GM23248 (cell line): ENCODE measurements at regions not wholly inside any gene's neighbourhood (a gene's known extent, or its start where the extent isn't known, plus 50 kb on each side); places are given as distances from the start of the nearest gene placed in this dataset.

Experiments
- EZH2 ChIP-seq: fragments of 200-600 bp; sonication (generic); IDR thresholded peaks from 2 replicates; pipeline ENCODE4 v1.6.1; 2018; ENCODE audit warnings: antibody characterized with exemption, mild to moderate bottlenecking; ENCODE audit not compliant: insufficient read depth, poor library complexity, severe bottlenecking
- EZH2phosphoT487 ChIP-seq: fragments of 200-600 bp; sonication (generic); IDR thresholded peaks from 2 replicates; pipeline ENCODE4 v1.6.1; 2018; ENCODE audit warnings: antibody characterized with exemption, moderate library complexity, mild to moderate bottlenecking, low read depth; ENCODE audit not compliant: insufficient read depth

- TF ChIP-seq EZH2 (no peak), EZH2phosphoT487 (no peak)
Observed at GRCh38 chr20:40770564-40771307, 81.7 kb upstream of the MAFB start.
